Gastrocnemius medialis (tissue), 4 donors: ENCODE measurements at regions not wholly inside any gene's neighbourhood (a gene's known extent, or its start where the extent isn't known, plus 50 kb on each side); places are given as distances from the start of the nearest gene placed in this dataset.

ENCODE experiments used
- ATAC-seq, 2 donors: fragments of 150-250 bp; one replicate each; pipeline ENCODE4 v1.9.1; 2016
- DNase-seq, 2 donors: peaks; one replicate each; pipeline ENCODE4 v3.0.0-alpha.2; 2019
- H3K27ac ChIP-seq, 4 donors: fragments of 200-600 bp; sonication (generic); 1 replicate in 1 of 4; 2 replicates in 3 of 4; pipeline ENCODE4 v1.5.1; 2016 to 2018; ENCODE audit warnings: mild to moderate bottlenecking in 2 of 4, moderate library complexity in 1 of 4
- H3K27me3 ChIP-seq, 3 donors: fragments of 200-600 bp; sonication (generic) in 2 of 3; 1 replicate in 1 of 3; 2 replicates in 2 of 3; pipeline versions ENCODE4 v1.5.1 to v1.6.0; 2016 to 2019; ENCODE audit warnings: mild to moderate bottlenecking in 1 of 3, moderate library complexity in 1 of 3
- H3K36me3 ChIP-seq, 2 donors: fragments of 200-600 bp; sonication (generic) in 1 of 2; one replicate each; pipeline ENCODE4 v1.5.1; 2017 to 2018
- H3K4me1 ChIP-seq, 2 donors: fragments of 200-600 bp; sonication (generic) in 1 of 2; one replicate each; pipeline ENCODE4 v1.5.1; 2016 to 2017; ENCODE audit warnings: mild to moderate bottlenecking in 2 of 2
- H3K4me3 ChIP-seq, 4 donors: fragments of 200-600 bp; sonication (generic) in 3 of 4; 1 replicate in 1 of 4; 2 replicates in 3 of 4; pipeline ENCODE4 v1.5.1; 2016 to 2019; ENCODE audit warnings: mild to moderate bottlenecking in 2 of 4
- H3K9me3 ChIP-seq, 3 donors: fragments of 200-600 bp; sonication (generic) in 2 of 3; 1 replicate in 1 of 3; 2 replicates in 2 of 3; pipeline ENCODE4 v1.5.1; 2016 to 2019
- POLR2A ChIP-seq, 2 donors: fragments of 450-650 bp; IDR thresholded peaks; one replicate each; pipeline ENCODE4 v1.6.1; 2017; ENCODE audit warnings: antibody characterized with exemption in 2 of 2, mild to moderate bottlenecking in 2 of 2, moderate library complexity in 2 of 2
- in situ Hi-C, 4 donors: fragments of 200-750 bp; cut with MboI; loops; one replicate each; pipeline versions ENCODE4 v1.15.0 to v1.8.0; 2017; ENCODE audit warnings: low sequenced_read_pairs in 4 of 4
- intact Hi-C: fragments of 100-400 bp; cut with DNase I; formaldehyde crosslinking; loops from one replicate; pipeline ENCODE4 v1.15.1; 2023; ENCODE audit warnings: low total_unique reads
- TF ChIP-seq, protein P1 (sequence below), 5 experiments: fragments of 450-650 bp in 3 of 5; fragments of 200-600 bp in 2 of 5; sonication (generic) in 2 of 5; IDR thresholded peaks in 4 of 5; conservative IDR thresholded peaks in 1 of 5; 1 replicate in 4 of 5; 2 replicates in 1 of 5; pipeline ENCODE4 v1.5.1; 2016 to 2019; ENCODE audit warnings: antibody characterized with exemption in 5 of 5, mild to moderate bottlenecking in 3 of 5, moderate library complexity in 3 of 5

DNA sequence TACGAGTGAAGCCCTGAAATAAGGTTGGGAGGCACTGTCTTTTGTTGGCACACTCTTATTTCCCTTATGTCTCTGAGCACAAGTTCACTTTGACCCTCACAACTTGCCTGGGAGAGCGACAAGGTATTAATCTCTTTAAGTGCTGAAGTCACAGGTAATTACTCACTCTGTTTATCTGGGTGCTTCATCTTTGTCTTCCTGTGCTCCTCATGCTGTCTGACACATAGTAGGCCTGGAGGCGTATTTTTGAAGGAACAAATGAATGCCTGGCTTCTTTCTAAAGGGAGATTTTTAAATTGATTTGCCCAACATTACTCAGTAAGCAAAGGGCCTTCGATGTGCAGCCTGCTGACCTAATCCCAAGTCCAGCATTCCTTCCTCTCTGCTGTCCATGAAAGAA lies 507.1 kb upstream of the TNP1 start:
- ATAC-seq (no peak), DNase-seq (no peak)
- Histone ChIP-seq H3K4me1 (peaks cover 7 to 8% of the 10 kb centered on the region in 2 donors), H3K9me3 (no peaks in the 10 kb centered on the region), H3K27ac (no peak overlapping the region), H3K27me3 (no peaks in the 10 kb centered on the region), H3K36me3 (no peaks in the 10 kb centered on the region), H3K4me3 (no peak overlapping the region)
- TF ChIP-seq, protein P1, sequence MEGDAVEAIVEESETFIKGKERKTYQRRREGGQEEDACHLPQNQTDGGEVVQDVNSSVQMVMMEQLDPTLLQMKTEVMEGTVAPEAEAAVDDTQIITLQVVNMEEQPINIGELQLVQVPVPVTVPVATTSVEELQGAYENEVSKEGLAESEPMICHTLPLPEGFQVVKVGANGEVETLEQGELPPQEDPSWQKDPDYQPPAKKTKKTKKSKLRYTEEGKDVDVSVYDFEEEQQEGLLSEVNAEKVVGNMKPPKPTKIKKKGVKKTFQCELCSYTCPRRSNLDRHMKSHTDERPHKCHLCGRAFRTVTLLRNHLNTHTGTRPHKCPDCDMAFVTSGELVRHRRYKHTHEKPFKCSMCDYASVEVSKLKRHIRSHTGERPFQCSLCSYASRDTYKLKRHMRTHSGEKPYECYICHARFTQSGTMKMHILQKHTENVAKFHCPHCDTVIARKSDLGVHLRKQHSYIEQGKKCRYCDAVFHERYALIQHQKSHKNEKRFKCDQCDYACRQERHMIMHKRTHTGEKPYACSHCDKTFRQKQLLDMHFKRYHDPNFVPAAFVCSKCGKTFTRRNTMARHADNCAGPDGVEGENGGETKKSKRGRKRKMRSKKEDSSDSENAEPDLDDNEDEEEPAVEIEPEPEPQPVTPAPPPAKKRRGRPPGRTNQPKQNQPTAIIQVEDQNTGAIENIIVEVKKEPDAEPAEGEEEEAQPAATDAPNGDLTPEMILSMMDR (IDR thresholded peaks at IDR 0.05 in 4 of 5, conservative IDR thresholded peaks at IDR 0.05 in 1 of 5): no peak
- TF ChIP-seq POLR2A (IDR thresholded peaks at IDR 0.05): no peak
- in situ Hi-C loops (no loop called here), intact Hi-C loops (no loop called here)

DNA sequence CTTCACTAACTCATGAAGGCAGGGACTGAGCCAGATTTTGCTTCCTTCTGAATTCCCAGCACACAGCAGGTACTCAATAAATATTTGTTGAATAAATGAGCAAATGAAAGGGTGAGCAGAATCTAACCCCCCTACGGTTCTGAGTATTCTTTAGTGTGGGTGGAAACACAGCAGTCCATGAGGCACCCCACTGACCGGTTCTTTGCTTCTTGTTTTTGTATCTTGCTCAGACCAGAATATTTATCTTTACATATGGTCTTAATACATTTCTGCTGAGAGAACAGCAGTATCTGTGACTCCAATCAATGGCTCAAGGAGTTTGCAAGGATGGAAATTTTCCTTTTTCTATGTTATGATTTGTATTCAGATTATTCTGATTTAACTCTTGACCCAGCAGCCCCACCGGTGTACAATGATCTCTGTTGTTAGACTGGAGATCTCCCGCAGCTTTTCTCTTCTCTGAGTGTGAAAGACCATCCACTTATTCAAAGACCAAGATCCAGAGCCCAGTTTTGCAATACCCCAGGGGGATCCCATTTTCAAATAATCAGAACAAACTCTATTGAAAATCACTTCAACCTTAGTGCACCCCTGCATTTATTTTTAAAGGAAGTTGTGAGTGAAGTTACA lies 506.5 kb upstream of the TNP1 start:
- no peak overlapping the region for H3K4me3 ChIP-seq
- TF ChIP-seq POLR2A (IDR thresholded peaks at IDR 0.05): no peak
- TF ChIP-seq, protein P1 (IDR thresholded peaks at IDR 0.05 in 4 of 5, conservative IDR thresholded peaks at IDR 0.05 in 1 of 5): no peak
- no peaks in the 10 kb centered on the region for H3K27me3 ChIP-seq
- DNase-seq: no peak
- in situ Hi-C loops (no loop called here), intact Hi-C loops (no loop called here)
- H3K36me3 ChIP-seq: no peaks in the 10 kb centered on the region
- no peaks in the 10 kb centered on the region for H3K9me3 ChIP-seq
- H3K4me1 ChIP-seq: peaks cover 3 to 5% of the 10 kb centered on the region in 2 donors
- H3K27ac ChIP-seq: no peak overlapping the region
- ATAC-seq: no peak

DNA sequence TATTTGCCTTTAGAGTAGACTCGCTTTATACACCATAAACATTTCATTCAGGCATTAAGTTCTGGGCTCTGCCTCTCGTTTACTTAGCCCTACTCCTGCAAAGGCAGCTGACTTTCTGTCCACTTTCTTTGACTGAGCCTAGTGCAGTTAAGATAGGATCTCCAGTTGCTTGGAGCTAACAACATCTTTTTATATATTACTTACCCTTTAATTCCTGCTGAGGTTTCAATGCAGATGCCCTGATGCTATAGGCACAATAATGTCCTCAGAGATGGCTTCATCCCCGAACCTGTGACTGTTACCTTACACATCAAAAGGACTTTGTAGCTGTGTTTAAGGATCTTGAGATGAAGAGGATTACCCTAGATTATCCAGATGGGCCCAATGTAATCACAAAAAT lies 505.8 kb upstream of the TNP1 start:
- Histone ChIP-seq H3K36me3 (no peaks in the 10 kb centered on the region), H3K27ac (no peak overlapping the region), H3K27me3 (no peaks in the 10 kb centered on the region), H3K4me3 (no peak overlapping the region), H3K9me3 (no peaks in the 10 kb centered on the region), H3K4me1 (peaks cover 6 to 12% of the 10 kb centered on the region in 2 donors)
- no peak for ATAC-seq
- in situ Hi-C loops: no loop called here
- intact Hi-C loops: no loop called here
- DNase-seq: no peak
- TF ChIP-seq POLR2A (IDR thresholded peaks at IDR 0.05): no peak

DNA sequence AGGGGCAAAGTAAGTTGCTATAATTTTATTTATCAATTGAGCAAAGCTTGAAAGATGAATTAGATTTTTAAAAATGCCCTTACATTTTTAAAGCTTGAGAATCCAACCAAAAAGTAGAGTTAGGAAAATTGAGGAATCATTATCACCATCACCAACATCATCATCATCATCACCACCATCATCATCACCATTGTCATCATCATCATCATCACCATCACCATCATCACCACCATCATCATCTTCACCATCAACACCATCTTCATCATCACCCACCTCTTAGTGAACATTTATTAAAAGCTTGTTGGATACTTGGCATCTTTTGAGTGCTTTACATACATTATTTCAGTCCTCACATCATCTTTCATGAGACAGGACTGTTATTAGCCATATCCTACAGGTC lies 504.4 kb upstream of the TNP1 start:
- H3K36me3 ChIP-seq: no peaks in the 10 kb centered on the region
- H3K27ac ChIP-seq: no peak overlapping the region
- in situ Hi-C loops (no loop called here), intact Hi-C loops (no loop called here)
- H3K4me3 ChIP-seq: no peak overlapping the region
- peaks cover 17 to 18% of the 10 kb centered on the region in 2 donors for H3K4me1 ChIP-seq
- no peaks in the 10 kb centered on the region for H3K9me3 ChIP-seq
- DNase-seq: no peak
- ATAC-seq: no peak
- no peaks in the 10 kb centered on the region for H3K27me3 ChIP-seq
- TF ChIP-seq, protein P1 (IDR thresholded peaks at IDR 0.05 in 4 of 5, conservative IDR thresholded peaks at IDR 0.05 in 1 of 5): no peak
- TF ChIP-seq POLR2A (IDR thresholded peaks at IDR 0.05): no peak

DNA sequence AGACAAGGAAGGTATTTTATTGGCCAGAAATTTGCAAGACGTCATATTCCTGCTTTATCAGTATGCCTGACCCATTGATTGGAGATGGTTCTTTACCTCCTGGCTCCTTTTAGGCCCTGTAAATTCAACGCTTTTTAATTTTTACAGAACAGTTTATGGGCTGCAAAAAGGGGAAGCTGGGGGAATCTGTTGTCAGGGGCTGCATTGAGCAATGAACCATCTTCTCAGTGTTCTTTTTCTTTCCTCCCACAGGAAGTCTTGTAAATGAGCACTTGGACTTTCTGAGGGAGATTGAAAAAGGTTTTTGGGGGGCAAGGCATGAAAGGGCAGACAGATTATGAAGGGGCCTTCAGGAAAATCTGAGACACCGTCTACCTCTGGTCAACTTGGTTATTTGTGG lies 503.6 kb upstream of the TNP1 start:
- in situ Hi-C loops (no loop called here), intact Hi-C loops (no loop called here)
- Histone ChIP-seq H3K27me3 (no peaks in the 10 kb centered on the region), H3K36me3 (no peaks in the 10 kb centered on the region), H3K4me3 (no peak overlapping the region), H3K9me3 (no peaks in the 10 kb centered on the region), H3K27ac (no peak overlapping the region), H3K4me1 (peaks cover 17 to 18% of the 10 kb centered on the region in 2 donors)
- no peak for ATAC-seq
- TF ChIP-seq, protein P1 (IDR thresholded peaks at IDR 0.05 in 4 of 5, conservative IDR thresholded peaks at IDR 0.05 in 1 of 5): no peak
- TF ChIP-seq POLR2A (IDR thresholded peaks at IDR 0.05): no peak
- DNase-seq: no peak
